ENCODE measurements at regions not wholly inside any gene's neighbourhood (a gene's known extent, or its start where the extent isn't known, plus 50 kb on each side); places are given as distances from the start of the nearest gene placed in this dataset.

DNA sequence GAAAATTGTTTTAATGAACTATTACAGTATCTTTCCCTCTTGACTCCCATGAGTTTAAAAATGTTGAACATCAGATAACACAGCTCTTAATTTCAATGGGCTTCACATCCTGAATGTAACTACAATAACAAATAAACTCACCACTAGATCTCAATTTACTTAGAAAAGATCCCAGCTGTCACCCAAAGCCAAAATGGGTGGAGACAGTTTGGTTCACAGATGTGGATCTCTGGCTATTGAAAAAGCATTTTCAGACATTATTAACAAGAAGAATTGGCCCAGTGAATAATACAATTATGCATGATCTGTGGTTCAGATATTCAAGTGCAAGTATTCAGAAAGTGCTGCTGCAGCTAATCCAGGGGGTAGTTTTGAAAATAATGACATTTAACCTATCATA is 184.7 kb upstream of the RALGAPA2 start:
- ATAC-seq (no peak), FAIRE-seq (no peak), DNase-seq (ENCODE audit: extremely low read depth in 1 of 4, low spot score in 3 of 4) (no peak)
- H3K9me3 ChIP-seq (replicated peaks; ENCODE audit: control insufficient read depth, insufficient read depth, low read depth, low read length), result no peaks in the 10 kb centered on the region
- no peak overlapping the region for H3K4me3 ChIP-seq
- no TSS peak for BruUV-seq (replicated peaks)
- no peak overlapping the region for H3K27ac ChIP-seq (ENCODE audit: extremely low read depth, low read depth, low read length)
- POLR2A ChIA-PET, result interaction anchor here (0.6 kb wide), 1 partner anchor 242 kb away, joined by 3 read pairs; no protein-coding TSS in a partner anchor
- in situ Hi-C loops (cut with MboI), result no loop called here
- no peak overlapping the region for H3K4me2 ChIP-seq (ENCODE audit: insufficient read depth, low read length)
- H4K20me1 ChIP-seq (replicated peaks; ENCODE audit: control insufficient read depth, insufficient read depth, low read length), result no peaks in the 10 kb centered on the region
- no peaks in the 10 kb centered on the region for H3K79me2 ChIP-seq (ENCODE audit: control insufficient read depth, insufficient read depth, low read length)
- intact Hi-C loops (cut with micrococcal nuclease), result no loop called here
- no peaks in the 10 kb centered on the region; a peak in 1 of 5 replicates for H3K4me1 ChIP-seq (replicated peaks in 1 of 2; ENCODE audit: control insufficient read depth in 2 of 2, insufficient read depth in 2 of 2, low read length in 2 of 2)
- H2AFZ ChIP-seq (ENCODE audit: low read depth, low read length), result no peak overlapping the region
- CTCF ChIA-PET (ENCODE audit: low intra/inter-chr PET ratio), result no interaction called here
- H3K9me1 ChIP-seq (ENCODE audit: control insufficient read depth, insufficient read depth, low read length), result no peaks in the 10 kb centered on the region
- no peak overlapping the region for H3K9ac ChIP-seq (ENCODE audit: insufficient read depth in 1 of 2, low read depth in 2 of 2, low read length in 2 of 2)
- peaks cover 2 to 5% of the 10 kb centered on the region in 2 experiments; a peak in 3 of 5 replicates for H3K27me3 ChIP-seq (ENCODE audit: control insufficient read depth in 2 of 2, insufficient read depth in 2 of 2, low read length in 2 of 2)
- no peak for TF ChIP-seq KLF1 (tag; IDR thresholded peaks at IDR 0.05)
- no peak for TF ChIP-seq CHCHD3 (CRISPR knock-in tag; IDR thresholded peaks at IDR 0.05)
- no peak for TF ChIP-seq HNRNPH1 (optimal IDR thresholded peaks at IDR 0.05; ENCODE audit: low read depth, low read length)
- TF ChIP-seq PRMT5 (CRISPR knock-in tag; IDR thresholded peaks at IDR 0.05), result no peak
- no peak for TF ChIP-seq ZC3H11A (IDR thresholded peaks at IDR 0.05; ENCODE audit: low read depth, low read length)
- TF ChIP-seq EZH2 (IDR thresholded peaks at IDR 0.05; ENCODE audit: borderline replicate concordance, low read depth, low read length), result no peak
- no peak for TF ChIP-seq ZNF274 (IDR thresholded peaks at IDR 0.05; ENCODE audit: borderline replicate concordance, low read depth, low read length)
- no peak for TF ChIP-seq PCBP1 (IDR thresholded peaks at IDR 0.05; ENCODE audit: low read depth, low read length, poor library complexity, severe bottlenecking)
- no peak for TF ChIP-seq PTRF (tag; IDR thresholded peaks at IDR 0.05)
- no peak for TF ChIP-seq ZNF592 (IDR thresholded peaks at IDR 0.05)
- no peak for TF ChIP-seq MTA1 (IDR thresholded peaks at IDR 0.05; ENCODE audit: borderline replicate concordance)
- TF ChIP-seq CEBPG (CRISPR knock-in tag; IDR thresholded peaks at IDR 0.05), result no peak
- TF ChIP-seq CEBPG (tag; conservative IDR thresholded peaks at IDR 0.05 in 1 of 2, IDR thresholded peaks at IDR 0.05 in 1 of 2), result no peak
- TF ChIP-seq, protein P1, sequence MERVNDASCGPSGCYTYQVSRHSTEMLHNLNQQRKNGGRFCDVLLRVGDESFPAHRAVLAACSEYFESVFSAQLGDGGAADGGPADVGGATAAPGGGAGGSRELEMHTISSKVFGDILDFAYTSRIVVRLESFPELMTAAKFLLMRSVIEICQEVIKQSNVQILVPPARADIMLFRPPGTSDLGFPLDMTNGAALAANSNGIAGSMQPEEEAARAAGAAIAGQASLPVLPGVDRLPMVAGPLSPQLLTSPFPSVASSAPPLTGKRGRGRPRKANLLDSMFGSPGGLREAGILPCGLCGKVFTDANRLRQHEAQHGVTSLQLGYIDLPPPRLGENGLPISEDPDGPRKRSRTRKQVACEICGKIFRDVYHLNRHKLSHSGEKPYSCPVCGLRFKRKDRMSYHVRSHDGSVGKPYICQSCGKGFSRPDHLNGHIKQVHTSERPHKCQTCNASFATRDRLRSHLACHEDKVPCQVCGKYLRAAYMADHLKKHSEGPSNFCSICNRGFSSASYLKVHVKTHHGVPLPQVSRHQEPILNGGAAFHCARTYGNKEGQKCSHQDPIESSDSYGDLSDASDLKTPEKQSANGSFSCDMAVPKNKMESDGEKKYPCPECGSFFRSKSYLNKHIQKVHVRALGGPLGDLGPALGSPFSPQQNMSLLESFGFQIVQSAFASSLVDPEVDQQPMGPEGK (CRISPR knock-in tag; IDR thresholded peaks at IDR 0.05; ENCODE audit: borderline replicate concordance), result no peak
- no peak for TF ChIP-seq GTF2B (IDR thresholded peaks at IDR 0.05; ENCODE audit: extremely low read depth, insufficient read length)
- no peaks in the 10 kb centered on the region for H3K36me3 ChIP-seq (ENCODE audit: control insufficient read depth, insufficient read depth, low read length)

Data from K562 (cell line).